ENCODE measurements at regions not wholly inside any gene's neighbourhood (a gene's known extent, or its start where the extent isn't known, plus 50 kb on each side); places are given as distances from the start of the nearest gene placed in this dataset.
"Not testable (repeated sequence)": the region's sequence is repeated elsewhere in the genome, so short reads cannot be mapped to it uniquely, and the experiment has no call there.

- H3K4me3 Mint-ChIP-seq, result no peak overlapping the region
- no peak overlapping the region for H3K27ac Mint-ChIP-seq
- H3K36me3 Mint-ChIP-seq, result no peaks in the 10 kb centered on the region
- peaks cover 9% of the 10 kb centered on the region for H3K27me3 Mint-ChIP-seq
- no peaks in the 10 kb centered on the region for H3K4me1 Mint-ChIP-seq (ENCODE audit: low read depth)
- H3K9me3 Mint-ChIP-seq (ENCODE audit: low read depth), result no peaks in the 10 kb centered on the region
Measured at GRCh38 chr13:100797921-100798320, 123.3 kb upstream of the TMTC4 start.

GRCh38 chr13:100796463-100796862, 121.9 kb upstream of the TMTC4 start:
- no peak overlapping the region for H3K27ac Mint-ChIP-seq
- peaks cover 3% of the 10 kb centered on the region for H3K36me3 Mint-ChIP-seq
- peaks cover 4% of the 10 kb centered on the region for H3K9me3 Mint-ChIP-seq (ENCODE audit: low read depth)
- no peaks in the 10 kb centered on the region for H3K4me1 Mint-ChIP-seq (ENCODE audit: low read depth)
- no peak overlapping the region for H3K4me3 Mint-ChIP-seq
- peaks cover 14% of the 10 kb centered on the region for H3K27me3 Mint-ChIP-seq

DNA sequence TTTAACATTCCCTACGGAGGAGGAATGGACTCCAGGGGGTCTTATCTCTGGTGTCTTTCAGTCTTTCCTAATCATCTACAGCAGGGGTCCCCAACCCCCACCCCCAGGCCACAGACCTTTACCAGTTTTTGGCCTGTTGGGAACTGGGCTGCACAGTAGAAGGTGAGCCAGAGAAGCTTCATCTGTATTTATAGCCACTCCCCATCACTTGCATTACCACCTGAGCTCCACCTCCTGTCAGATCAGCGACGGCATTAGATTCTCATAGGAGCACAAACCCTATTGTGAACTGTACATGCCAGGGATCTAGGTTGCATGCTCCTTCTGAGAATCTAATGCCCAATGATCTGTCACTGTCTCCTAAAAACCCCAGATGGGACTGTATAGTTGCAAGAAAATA, 120.0 kb upstream of the TMTC4 start:
- Mint-ChIP-seq H3K27me3 (peaks cover 13% of the 10 kb centered on the region), H3K9me3 (ENCODE audit: low read depth) (peaks cover 4% of the 10 kb centered on the region), H3K4me3 (no peak overlapping the region), H3K4me1 (ENCODE audit: low read depth) (no peaks in the 10 kb centered on the region), H3K36me3 (peaks cover 3% of the 10 kb centered on the region), H3K27ac (no peak overlapping the region)

GRCh38 chr13:100790405-100790804, 115.8 kb upstream of the TMTC4 start:
- H3K4me1 Mint-ChIP-seq (ENCODE audit: low read depth), result no peaks in the 10 kb centered on the region
- no peak overlapping the region for H3K4me3 Mint-ChIP-seq
- H3K27ac Mint-ChIP-seq, result no peak overlapping the region
- H3K9me3 Mint-ChIP-seq (ENCODE audit: low read depth), result peaks cover 4% of the 10 kb centered on the region
- H3K27me3 Mint-ChIP-seq, result peaks cover 20% of the 10 kb centered on the region
- H3K36me3 Mint-ChIP-seq, result peaks cover 3% of the 10 kb centered on the region

DNA sequence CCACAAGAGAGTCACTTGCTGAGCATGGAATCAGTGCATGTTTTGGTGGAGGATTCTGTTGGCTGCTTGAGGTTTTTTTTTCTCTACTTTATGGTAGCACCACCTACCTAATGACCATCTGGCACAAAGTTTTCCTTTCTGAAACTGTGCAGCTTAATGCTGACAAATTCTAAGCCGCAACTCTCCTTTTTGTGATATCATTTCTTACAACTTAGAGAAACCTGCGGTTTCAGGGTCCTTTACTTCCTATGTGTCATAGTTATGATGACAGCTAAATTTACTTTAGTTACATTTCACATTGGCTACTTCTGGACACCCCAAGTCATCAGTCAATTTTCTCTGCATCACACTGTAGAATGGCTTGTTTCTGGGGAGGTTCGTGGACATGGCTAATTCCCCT, 115.4 kb upstream of the TMTC4 start:
- H3K36me3 Mint-ChIP-seq, result peaks cover 3% of the 10 kb centered on the region
- H3K9me3 Mint-ChIP-seq (ENCODE audit: low read depth), result peaks cover 4% of the 10 kb centered on the region
- no peak overlapping the region for H3K27ac Mint-ChIP-seq
- H3K4me3 Mint-ChIP-seq, result no peak overlapping the region
- peaks cover 20% of the 10 kb centered on the region for H3K27me3 Mint-ChIP-seq
- H3K4me1 Mint-ChIP-seq (ENCODE audit: low read depth), result no peaks in the 10 kb centered on the region

DNA sequence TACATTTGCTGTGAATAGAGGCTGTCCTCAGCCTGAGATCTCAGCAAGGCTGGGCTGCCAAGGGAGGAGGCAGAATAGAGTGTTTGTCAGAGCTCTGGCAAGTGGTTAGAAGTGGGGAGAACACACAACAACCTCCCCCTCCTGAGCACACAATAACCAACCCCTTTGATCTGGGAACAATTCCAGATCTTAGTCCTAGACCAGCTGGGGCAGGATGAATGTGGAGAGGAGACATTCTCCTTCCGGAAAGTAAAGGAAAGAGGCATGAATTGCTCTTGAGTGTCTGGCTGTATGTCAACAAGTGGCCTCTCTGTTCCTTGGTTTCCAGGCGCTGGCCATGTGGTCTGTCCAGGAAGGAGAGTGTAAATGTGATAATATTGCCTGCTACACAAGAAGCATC, 114.9 kb upstream of the TMTC4 start:
- Mint-ChIP-seq H3K4me3 (no peak overlapping the region), H3K27me3 (peaks cover 20% of the 10 kb centered on the region)

DNA sequence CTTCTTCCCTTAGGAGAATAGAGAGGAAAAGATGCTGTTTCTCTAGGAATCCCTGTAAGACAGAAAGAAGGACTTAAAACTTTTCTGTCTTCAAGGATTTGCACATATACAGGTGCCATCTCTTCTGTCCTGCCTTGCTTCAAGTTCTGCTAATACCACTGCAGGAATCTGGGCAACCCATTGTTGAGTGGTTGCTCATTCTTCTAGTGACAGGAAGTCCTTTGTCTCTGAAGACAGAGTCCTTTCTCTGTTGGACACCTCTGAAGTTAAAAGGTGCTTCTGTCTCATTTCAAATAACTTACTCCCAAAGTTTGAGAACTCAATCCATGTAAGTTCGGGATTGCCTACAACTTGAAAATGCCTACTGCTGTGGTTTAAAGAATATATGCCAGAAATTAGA, 114.4 kb upstream of the TMTC4 start:
- Mint-ChIP-seq H3K4me3 (no peak overlapping the region), H3K9me3 (ENCODE audit: low read depth) (peaks cover 4% of the 10 kb centered on the region), H3K27ac (no peak overlapping the region), H3K4me1 (ENCODE audit: low read depth) (no peaks in the 10 kb centered on the region), H3K27me3 (peaks cover 20% of the 10 kb centered on the region), H3K36me3 (peaks cover 3% of the 10 kb centered on the region)

More for the DNA sequence above, 114.9 kb upstream of the TMTC4 start:
- Mint-ChIP-seq H3K27ac (no peak overlapping the region), H3K4me1 (ENCODE audit: low read depth) (no peaks in the 10 kb centered on the region), H3K9me3 (ENCODE audit: low read depth) (peaks cover 4% of the 10 kb centered on the region), H3K36me3 (peaks cover 3% of the 10 kb centered on the region)

DNA sequence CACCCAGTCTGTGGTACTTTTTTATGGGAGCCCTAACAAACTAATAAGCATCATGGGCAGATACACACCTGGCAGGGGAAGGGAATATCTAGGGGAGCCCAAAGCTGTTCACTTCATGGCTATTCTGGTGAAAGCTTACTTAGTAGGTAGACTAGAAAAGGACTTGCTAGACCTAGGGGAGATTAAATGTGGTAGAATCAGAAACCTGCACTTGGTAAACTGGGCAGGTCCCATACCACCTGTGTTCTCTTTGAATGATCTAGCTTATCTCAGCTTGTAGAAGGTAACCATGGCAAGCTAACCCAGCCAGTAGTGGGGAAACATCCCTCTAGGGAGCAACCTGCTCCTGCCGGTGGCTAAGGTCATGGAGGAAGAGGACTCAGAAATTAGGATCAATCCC, 113.9 kb upstream of the TMTC4 start:
- Mint-ChIP-seq H3K27ac (no peak overlapping the region), H3K4me1 (ENCODE audit: low read depth) (no peaks in the 10 kb centered on the region), H3K4me3 (no peak overlapping the region), H3K9me3 (ENCODE audit: low read depth) (peaks cover 4% of the 10 kb centered on the region), H3K36me3 (peaks cover 3% of the 10 kb centered on the region), H3K27me3 (peaks cover 19% of the 10 kb centered on the region)

- Mint-ChIP-seq H3K27me3 (peaks cover 19% of the 10 kb centered on the region), H3K36me3 (peaks cover 3% of the 10 kb centered on the region), H3K27ac (no peak overlapping the region), H3K4me1 (ENCODE audit: low read depth) (no peaks in the 10 kb centered on the region), H3K4me3 (no peak overlapping the region), H3K9me3 (ENCODE audit: low read depth) (peaks cover 4% of the 10 kb centered on the region)
Measured at GRCh38 chr13:100787899-100788298, 113.3 kb upstream of the TMTC4 start.

GRCh38 chr13:100776686-100777085, 102.1 kb upstream of the TMTC4 start:
- not testable (repeated sequence) for H3K4me1 Mint-ChIP-seq (ENCODE audit: low read depth); H3K9me3 Mint-ChIP-seq (ENCODE audit: low read depth); H3K4me3 Mint-ChIP-seq; H3K27ac Mint-ChIP-seq; H3K27me3 Mint-ChIP-seq; H3K36me3 Mint-ChIP-seq

DNA sequence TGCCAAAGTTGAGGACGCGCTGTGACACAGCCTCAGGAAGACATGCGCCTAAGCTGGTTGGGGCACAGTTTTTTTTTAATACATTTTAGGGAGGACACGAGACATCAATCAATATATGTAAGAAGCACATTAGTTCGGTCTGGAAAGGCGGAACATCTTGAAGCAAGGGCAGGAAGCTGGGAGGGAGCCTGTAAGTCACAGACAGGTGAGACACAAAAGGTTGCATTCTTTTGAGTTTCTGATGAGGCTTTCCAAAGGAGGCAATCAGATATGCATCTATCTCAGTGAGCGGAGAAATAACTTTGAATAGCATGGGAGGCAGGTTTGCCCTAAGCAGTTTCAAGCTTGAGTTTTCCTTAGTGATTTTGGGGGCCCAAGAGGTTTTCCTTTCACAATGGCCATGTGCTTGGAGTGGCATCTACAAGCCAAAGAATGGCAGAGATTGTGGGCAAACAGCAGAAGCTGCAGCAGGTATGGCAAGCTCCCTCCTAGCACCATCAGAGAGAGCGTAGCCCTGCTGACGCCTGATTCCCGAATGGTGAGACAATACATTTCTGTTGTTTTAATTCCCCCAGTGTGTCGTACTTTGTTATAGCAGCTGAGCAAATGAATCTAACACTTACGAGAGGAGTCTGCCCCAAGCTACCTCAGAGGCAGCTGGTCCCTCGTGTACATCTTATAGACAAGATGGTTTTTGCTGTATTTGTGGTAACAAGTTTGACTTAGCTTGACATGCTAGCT, 99.5 kb upstream of the TMTC4 start:
- Mint-ChIP-seq H3K27ac (no peak overlapping the region), H3K4me1 (ENCODE audit: low read depth) (peaks cover 2% of the 10 kb centered on the region), H3K36me3 (no peaks in the 10 kb centered on the region), H3K27me3 (no peaks in the 10 kb centered on the region), H3K9me3 (ENCODE audit: low read depth) (peaks cover 4% of the 10 kb centered on the region), H3K4me3 (no peak overlapping the region)

GRCh38 chr13:100773429-100773828, 98.8 kb upstream of the TMTC4 start:
- Mint-ChIP-seq H3K36me3 (no peaks in the 10 kb centered on the region), H3K4me1 (ENCODE audit: low read depth) (peaks cover 2% of the 10 kb centered on the region), H3K4me3 (no peak overlapping the region), H3K9me3 (ENCODE audit: low read depth) (peaks cover 4% of the 10 kb centered on the region), H3K27me3 (no peaks in the 10 kb centered on the region), H3K27ac (no peak overlapping the region)

DNA sequence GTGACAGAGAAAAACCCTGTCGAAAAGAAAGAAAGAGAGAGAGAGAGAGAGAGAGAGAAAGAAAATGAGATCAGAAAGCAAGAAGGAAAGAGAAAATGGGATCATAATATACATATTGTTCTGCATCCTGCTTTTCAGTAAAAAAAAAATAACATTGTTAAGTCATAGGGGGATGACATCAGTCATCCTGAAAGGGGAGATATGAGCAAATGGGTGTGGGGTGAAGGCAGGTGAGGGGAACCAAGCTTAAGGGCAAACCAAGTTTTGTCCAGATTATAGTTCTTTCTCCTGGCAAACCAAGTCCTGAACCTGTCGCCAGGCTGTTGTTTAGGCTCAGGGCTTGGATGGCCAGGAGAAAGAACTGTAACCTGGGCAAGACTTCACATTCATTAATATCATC, 92.6 kb upstream of the TMTC4 start:
- peaks cover 2% of the 10 kb centered on the region for H3K27me3 Mint-ChIP-seq
- H3K36me3 Mint-ChIP-seq, result peaks cover 2% of the 10 kb centered on the region
- no peak overlapping the region for H3K4me3 Mint-ChIP-seq
- H3K4me1 Mint-ChIP-seq (ENCODE audit: low read depth), result no peaks in the 10 kb centered on the region
- no peak overlapping the region for H3K27ac Mint-ChIP-seq
- H3K9me3 Mint-ChIP-seq (ENCODE audit: low read depth), result peaks cover 4% of the 10 kb centered on the region

DNA sequence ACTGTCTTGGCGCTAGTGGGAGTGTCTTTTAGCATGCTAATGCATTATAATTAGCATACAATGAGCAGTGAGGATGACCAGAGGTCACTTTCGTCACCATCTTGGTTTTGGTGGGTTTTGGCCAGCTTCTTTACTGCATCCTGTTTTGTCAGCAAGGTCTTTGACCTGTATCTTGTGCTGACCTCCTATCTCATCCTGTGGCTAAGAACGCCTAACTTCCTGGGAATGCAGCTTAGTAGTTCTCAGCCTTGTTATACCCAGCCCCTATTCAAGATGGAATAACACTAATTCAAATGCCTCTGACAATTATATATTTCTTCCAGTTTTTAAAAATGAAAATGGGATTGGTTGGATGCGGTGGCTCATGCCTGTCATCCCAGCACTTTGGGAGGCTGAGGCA, 92.0 kb upstream of the TMTC4 start:
- H3K27ac Mint-ChIP-seq; H3K4me3 Mint-ChIP-seq; H3K9me3 Mint-ChIP-seq (ENCODE audit: low read depth); H3K36me3 Mint-ChIP-seq; H3K27me3 Mint-ChIP-seq; H3K4me1 Mint-ChIP-seq (ENCODE audit: low read depth): not testable (repeated sequence)

GRCh38 chr13:100764937-100765336, 90.3 kb upstream of the TMTC4 start:
- peaks cover 2% of the 10 kb centered on the region for H3K27me3 Mint-ChIP-seq
- H3K36me3 Mint-ChIP-seq, result peaks cover 2% of the 10 kb centered on the region
- H3K4me3 Mint-ChIP-seq, result no peak overlapping the region
- H3K27ac Mint-ChIP-seq, result no peak overlapping the region
- no peaks in the 10 kb centered on the region for H3K9me3 Mint-ChIP-seq (ENCODE audit: low read depth)
- no peaks in the 10 kb centered on the region for H3K4me1 Mint-ChIP-seq (ENCODE audit: low read depth)

DNA sequence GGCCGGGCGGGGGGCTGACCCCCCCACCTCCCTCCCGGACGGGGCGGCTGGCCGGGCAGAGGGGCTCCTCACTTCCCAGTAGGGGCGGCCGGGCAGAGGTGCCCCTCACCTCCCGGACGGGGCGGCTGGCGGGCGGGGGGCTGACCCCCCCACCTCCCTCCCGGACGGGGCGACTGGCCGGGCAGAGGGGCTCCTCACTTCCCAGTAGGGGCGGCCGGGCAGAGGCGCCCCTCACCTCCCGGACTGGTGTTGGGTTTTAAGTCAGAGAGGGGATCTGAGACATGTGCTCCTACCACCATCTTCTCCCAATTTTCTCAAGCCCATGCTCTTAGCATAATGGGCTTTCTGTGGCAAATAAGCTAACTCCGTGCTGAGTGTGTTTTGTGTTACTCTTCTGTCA, 87.5 kb upstream of the TMTC4 start:
- not testable (repeated sequence) for H3K27me3 Mint-ChIP-seq; H3K4me3 Mint-ChIP-seq; H3K9me3 Mint-ChIP-seq (ENCODE audit: low read depth); H3K4me1 Mint-ChIP-seq (ENCODE audit: low read depth); H3K36me3 Mint-ChIP-seq; H3K27ac Mint-ChIP-seq
